Brain pericyte (primary cell): ENCODE measurements at regions not wholly inside any gene's neighbourhood (a gene's known extent, or its start where the extent isn't known, plus 50 kb on each side); places are given as distances from the start of the nearest gene placed in this dataset.
"Not testable (repeated sequence)": the region's sequence is repeated elsewhere in the genome, so short reads cannot be mapped to it uniquely, and the experiment has no call there.

ENCODE experiments used
- DNase-seq: peaks from one replicate; pipeline ENCODE4 v3.0.0-alpha.2; 2012; ENCODE audit warnings: low read depth, low spot score

DNA sequence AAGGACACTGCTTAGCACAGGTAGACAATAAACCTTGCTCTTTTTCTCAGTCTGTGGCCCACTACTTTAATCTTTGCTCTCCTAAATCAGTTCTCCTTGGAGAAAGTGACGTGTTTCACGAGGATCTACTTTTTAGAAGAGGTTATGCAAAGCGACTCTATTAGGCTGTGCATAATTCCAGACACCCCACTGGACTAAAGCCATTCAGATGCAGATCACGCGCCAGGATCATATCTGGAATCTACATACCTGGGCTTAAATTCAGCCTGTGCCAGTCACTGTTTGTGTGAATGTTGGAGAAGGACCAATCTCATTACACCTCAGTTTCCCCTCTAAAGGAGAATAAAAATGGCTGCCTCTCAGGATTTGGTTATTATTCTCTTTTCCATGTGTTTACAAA, 413.0 kb upstream of the MYT1L start:
- DNase-seq = no peak

GRCh38 chr2:2743164-2743571, 412.1 kb upstream of the MYT1L start:
- DNase-seq = no peak

DNA sequence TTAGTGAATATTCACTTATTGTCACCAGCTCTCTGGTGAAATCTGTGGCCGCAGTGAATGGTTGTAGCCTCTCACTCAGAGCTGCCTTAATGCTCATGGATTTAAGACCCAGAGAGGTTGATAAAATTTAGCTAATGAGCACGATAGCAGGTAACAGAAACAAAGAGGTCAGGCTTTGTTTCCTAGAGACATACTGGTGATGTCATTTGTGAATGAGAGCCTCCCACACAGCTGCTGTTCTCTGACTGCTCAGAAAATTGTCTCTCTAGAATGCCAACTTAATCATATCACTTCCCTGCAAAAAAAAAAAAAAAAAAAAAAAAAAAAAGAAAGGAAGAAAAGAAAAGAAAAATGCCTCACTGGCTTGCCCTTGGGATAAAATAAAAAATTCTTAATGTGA, 411.7 kb upstream of the MYT1L start:
- DNase-seq = no peak

DNA sequence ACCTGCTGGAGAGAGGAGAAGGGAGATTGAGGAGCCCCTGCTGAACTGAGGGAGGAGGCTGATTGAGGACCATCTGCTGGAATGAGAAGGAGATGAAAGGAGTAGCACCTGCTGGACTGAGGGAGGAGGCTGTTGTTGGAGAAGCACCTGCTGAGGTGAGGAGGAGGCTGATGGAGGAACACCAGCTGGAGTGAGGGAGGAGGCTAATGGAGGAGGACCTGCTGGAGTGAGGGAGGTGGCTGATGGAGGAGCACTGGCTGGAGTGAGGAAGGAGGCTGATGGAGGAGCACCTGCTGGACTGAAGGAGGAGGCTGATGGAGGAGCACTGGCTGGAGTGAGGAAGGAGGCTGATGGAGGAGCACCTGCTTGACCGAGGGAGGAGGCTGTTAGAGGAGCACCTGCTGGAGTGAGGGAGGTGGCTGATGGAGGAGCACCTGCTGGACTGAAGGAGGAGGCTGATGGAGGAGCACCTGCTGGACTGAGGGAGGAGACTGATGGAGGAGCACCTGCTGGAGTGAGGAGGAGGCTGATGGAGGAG, 409.2 kb upstream of the MYT1L start:
- DNase-seq = no peak

- DNase-seq = no peak
Measured at GRCh38 chr2:2739231-2739795, 408.2 kb upstream of the MYT1L start.

DNA sequence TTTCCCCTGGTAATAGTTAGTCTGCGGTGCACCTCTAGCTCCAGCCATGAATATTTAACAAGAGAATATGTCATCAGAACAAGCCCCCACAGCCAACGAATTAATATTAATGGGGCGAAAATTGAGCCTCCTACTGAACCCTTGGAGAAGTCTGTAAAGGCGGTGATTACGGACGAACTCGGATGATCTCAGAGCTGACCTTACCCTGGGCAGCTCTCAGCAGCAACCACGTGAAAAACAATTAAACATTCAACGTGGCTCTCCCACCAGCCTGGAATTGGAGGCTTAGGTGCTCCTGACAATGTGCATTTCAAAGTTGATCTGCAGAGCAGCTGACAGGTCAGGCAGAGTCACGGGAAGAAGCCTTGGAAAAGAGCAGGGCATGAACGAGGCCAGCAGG, 407.6 kb upstream of the MYT1L start:
- DNase-seq = no peak

DNA sequence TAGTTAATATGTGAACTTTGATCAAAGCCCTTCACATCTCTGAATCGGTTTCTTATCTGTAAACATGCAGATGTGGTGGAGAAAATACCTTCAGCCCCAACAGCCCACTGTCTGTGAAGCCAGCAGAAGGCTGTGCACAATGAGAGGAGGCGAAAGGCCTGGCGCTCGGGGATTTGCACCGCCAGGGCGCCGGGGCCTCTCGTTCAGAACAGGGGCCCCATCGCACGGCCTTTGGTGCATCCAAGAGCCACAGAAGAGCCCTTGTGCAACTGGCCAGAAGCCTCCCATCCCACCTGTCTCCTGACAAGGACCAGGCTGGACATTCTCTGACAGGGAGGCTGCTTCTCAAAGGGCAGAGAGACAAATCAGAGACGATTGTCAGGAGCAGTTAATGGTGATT, 407.2 kb upstream of the MYT1L start:
- no peak for DNase-seq

DNA sequence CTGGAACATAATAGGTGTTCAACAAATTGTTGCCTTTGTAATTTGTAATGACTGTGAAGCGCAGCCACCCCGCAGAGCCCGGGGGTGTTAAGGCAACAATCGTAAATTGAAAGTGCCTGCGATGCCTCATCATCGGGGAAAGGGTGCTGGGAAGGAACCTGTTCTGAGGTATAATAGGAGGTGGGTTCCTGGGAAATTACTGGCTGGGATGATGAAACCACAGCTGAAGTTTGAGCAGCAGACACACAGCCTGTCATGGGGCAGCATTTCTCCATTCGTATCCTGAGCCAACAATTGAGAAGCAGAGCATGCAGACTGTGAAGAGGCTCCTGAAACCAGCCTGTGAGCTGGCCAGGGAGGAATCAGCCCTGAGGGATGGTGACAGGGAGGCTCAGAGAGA, 404.0 kb upstream of the MYT1L start:
- DNase-seq = no peak

- DNase-seq = no peak
Measured at GRCh38 chr2:2734308-2734707, 403.2 kb upstream of the MYT1L start.

DNA sequence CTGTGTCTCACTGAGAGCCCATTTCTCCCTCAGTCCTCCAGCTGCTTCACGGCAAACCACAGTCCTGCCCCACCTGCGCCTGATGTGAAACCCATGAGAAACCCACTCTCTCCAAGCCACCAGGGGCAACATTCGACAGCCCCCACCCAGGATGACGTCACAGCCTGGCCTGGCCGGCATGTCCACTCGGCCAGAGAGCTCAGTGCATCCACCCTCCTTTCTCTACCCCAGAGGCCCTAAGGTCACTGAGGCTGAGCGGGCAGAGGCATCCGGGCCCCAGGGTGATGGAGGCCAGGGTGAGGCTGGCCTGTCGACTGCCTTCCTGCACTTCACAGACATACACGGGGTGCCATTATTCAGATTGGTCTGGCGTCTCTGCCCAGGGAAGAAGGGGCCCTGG, 402.7 kb upstream of the MYT1L start:
- no peak for DNase-seq

DNA sequence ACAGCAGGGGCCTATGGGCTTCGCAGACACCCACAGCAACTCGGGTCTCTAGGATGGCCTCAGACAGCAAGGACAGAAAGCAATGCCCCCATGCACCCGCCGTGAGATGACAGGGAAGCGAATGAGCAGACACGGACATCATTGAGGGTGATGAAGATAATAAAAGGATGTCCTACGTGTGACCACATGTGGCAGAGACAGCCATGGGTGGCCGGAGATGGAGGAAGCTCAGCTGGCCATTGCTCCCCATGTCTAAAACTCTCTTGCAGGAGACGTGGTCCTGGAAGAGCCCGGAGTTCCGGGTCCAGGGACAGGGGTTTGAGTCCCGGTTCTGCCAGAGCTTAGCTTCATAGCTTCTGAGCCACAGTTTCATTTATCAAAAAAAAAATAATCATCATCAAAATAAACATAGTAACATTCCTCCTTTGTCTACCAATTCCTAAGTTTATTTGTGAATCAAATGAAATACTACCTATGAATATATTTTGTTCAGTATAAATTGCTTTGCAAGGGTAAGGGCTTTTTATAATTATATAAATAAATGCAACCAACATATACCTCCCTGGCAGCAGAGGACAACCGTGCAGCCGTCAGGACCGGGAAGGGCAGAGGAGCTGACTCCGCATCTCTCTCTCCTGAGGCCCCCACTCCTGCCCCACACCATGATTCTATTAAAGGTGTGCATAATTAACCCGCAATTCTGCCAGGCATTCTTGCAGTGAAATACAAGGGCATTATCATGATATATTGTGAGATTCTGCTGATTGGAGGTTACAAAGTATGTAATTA, 401.4 kb upstream of the MYT1L start:
- DNase-seq = no peak

- DNase-seq = no peak
Measured at GRCh38 chr2:2731816-2732284, 400.8 kb upstream of the MYT1L start.

- no peak for DNase-seq
Measured at GRCh38 chr2:2731101-2731815, 400.2 kb upstream of the MYT1L start.

- no peak for DNase-seq
Measured at GRCh38 chr2:2730301-2730833, 399.3 kb upstream of the MYT1L start.

GRCh38 chr2:2729246-2729645, 398.2 kb upstream of the MYT1L start:
- no peak for DNase-seq

- DNase-seq = no peak
Measured at GRCh38 chr2:2728635-2729034, 397.6 kb upstream of the MYT1L start.

- DNase-seq = no peak
Measured at GRCh38 chr2:2727876-2728511, 396.9 kb upstream of the MYT1L start.

DNA sequence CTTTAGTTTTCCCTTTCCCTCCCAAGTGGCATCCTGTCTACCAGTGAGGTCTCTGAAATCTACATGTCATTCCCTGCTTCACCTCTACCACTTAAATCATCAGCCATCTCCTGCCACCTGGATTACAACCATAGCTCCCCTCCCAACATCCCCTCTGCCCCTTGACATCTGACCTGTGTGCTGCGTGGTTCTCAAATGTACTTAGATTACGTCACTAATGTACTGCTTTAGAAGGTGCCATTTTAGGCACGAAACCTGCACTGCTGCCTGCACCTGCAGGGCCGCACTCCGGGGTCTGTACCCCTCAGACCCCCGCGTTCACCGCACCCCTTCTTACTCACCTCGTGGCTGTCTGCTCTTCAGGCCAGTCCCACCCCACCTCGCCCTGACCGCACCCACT, 395.1 kb upstream of the MYT1L start:
- no peak for DNase-seq

GRCh38 chr2:2723064-2723463, 392.0 kb upstream of the MYT1L start:
- no peak for DNase-seq

- DNase-seq = no peak
Measured at GRCh38 chr2:2721296-2721835, 390.3 kb upstream of the MYT1L start.

GRCh38 chr2:2720806-2721205, 389.7 kb upstream of the MYT1L start:
- DNase-seq = not testable (repeated sequence)

DNA sequence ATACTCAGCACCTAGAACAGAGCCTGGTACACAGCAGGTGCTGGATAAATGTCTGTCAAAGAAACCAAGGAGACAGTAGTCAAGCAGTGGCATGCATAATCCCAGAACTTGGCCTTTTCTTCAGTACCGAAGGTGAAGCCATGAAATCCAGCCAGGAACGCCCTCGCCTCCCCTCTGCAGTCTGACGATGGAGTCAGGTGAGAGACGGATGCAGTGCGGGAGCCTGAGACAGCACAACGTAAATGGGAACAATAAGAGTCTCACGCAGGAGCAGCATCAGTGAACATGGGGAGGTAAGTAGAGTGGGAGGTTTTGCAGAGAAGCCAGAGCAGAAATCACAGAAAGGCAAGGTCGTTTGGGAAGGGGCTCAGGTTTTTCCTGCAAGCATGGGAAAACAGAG, 389.3 kb upstream of the MYT1L start:
- DNase-seq = no peak
